ACC112 (cell line): ENCODE measurements at regions not wholly inside any gene's neighbourhood (a gene's known extent, or its start where the extent isn't known, plus 50 kb on each side); places are given as distances from the start of the nearest gene placed in this dataset.

ENCODE experiments used
- H2AFZ ChIP-seq: fragments of 200-600 bp; sonication (generic); one replicate; pipeline ENCODE4 v1.6.0; 2017; ENCODE audit warnings: antibody characterized with exemption, low read length; ENCODE audit not compliant: unreplicated experiment
- H3K27ac ChIP-seq: fragments of 200-600 bp; sonication (generic); 2 replicates; pipeline ENCODE4 v1.5.1; 2014; ENCODE audit warnings: low read depth, mild to moderate bottlenecking, antibody characterized with exemption, low read length, moderate library complexity
- H3K27me3 ChIP-seq: fragments of 200-600 bp; sonication (generic); 2 replicates; pipeline ENCODE4 v1.6.1; 2014; ENCODE audit warnings: mild to moderate bottlenecking, antibody characterized with exemption, low read length, moderate library complexity, mixed read lengths; ENCODE audit not compliant: insufficient read depth
- H3K36me3 ChIP-seq: fragments of 200-600 bp; sonication (generic); 2 replicates; pipeline ENCODE4 v1.6.1; 2016; ENCODE audit warnings: mild to moderate bottlenecking, antibody characterized with exemption, low read length, moderate library complexity, mixed read lengths; ENCODE audit not compliant: insufficient read depth
- H3K4me1 ChIP-seq: fragments of 200-600 bp; sonication (generic); one replicate; pipeline ENCODE4 v1.6.1; 2016; ENCODE audit warnings: low read length, mixed read lengths; ENCODE audit not compliant: insufficient read depth, unreplicated experiment, control insufficient read depth
- H3K4me3 ChIP-seq: fragments of 200-600 bp; sonication (generic); 2 replicates; pipeline ENCODE4 v1.5.1; 2014; ENCODE audit warnings: mild to moderate bottlenecking, low read depth, low read length
- H3K79me2 ChIP-seq: fragments of 200-600 bp; sonication (generic); one replicate; pipeline ENCODE4 v1.6.0; 2016; ENCODE audit warnings: low read length; ENCODE audit not compliant: control insufficient read depth, unreplicated experiment, insufficient read depth

GRCh38 chr12:78483767-78484315, 380.7 kb upstream of the SYT1 start:
- no peak overlapping the region for H3K27ac ChIP-seq
- no peaks in the 10 kb centered on the region for H3K79me2 ChIP-seq
- no peaks in the 10 kb centered on the region for H3K4me1 ChIP-seq
- no peaks in the 10 kb centered on the region for H3K36me3 ChIP-seq
- no peak overlapping the region for H2AFZ ChIP-seq
- no peak overlapping the region for H3K4me3 ChIP-seq
- no peaks in the 10 kb centered on the region for H3K27me3 ChIP-seq

- H3K79me2 ChIP-seq: no peaks in the 10 kb centered on the region
- H3K4me3 ChIP-seq: no peak overlapping the region
- H3K4me1 ChIP-seq: peaks cover 4% of the 10 kb centered on the region
- H3K36me3 ChIP-seq: no peaks in the 10 kb centered on the region
- no peaks in the 10 kb centered on the region for H3K27me3 ChIP-seq
- H3K27ac ChIP-seq: no peak overlapping the region
- no peak overlapping the region for H2AFZ ChIP-seq
Measured at GRCh38 chr12:78489990-78490389, 374.6 kb upstream of the SYT1 start.

GRCh38 chr12:78490861-78491260, 373.7 kb upstream of the SYT1 start:
- Histone ChIP-seq H2AFZ (peak overlapping the region; percentile 12), H3K27me3 (no peaks in the 10 kb centered on the region), H3K4me3 (no peak overlapping the region), H3K27ac (no peak overlapping the region), H3K4me1 (peaks cover 6% of the 10 kb centered on the region), H3K36me3 (no peaks in the 10 kb centered on the region), H3K79me2 (no peaks in the 10 kb centered on the region)

GRCh38 chr12:78494911-78495310, 369.7 kb upstream of the SYT1 start:
- peak overlapping the region; percentile 75 for H2AFZ ChIP-seq

GRCh38 chr12:78501825-78502224, 362.7 kb upstream of the SYT1 start:
- Histone ChIP-seq H3K4me1 (no peaks in the 10 kb centered on the region), H3K27me3 (no peaks in the 10 kb centered on the region), H3K79me2 (no peaks in the 10 kb centered on the region), H2AFZ (no peak overlapping the region), H3K27ac (no peak overlapping the region), H3K4me3 (no peak overlapping the region), H3K36me3 (no peaks in the 10 kb centered on the region)

More at GRCh38 chr12:78494911-78495310, 369.7 kb upstream of the SYT1 start:
- Histone ChIP-seq H3K79me2 (no peaks in the 10 kb centered on the region), H3K27me3 (no peaks in the 10 kb centered on the region), H3K27ac (no peak overlapping the region), H3K36me3 (no peaks in the 10 kb centered on the region), H3K4me3 (peak overlapping the region; percentile 33; the same call in 1 of the 2 replicates), H3K4me1 (peaks cover 6% of the 10 kb centered on the region)

GRCh38 chr12:78519422-78519821, 345.2 kb upstream of the SYT1 start:
- no peaks in the 10 kb centered on the region for H3K27me3 ChIP-seq
- H3K79me2 ChIP-seq: no peaks in the 10 kb centered on the region
- no peak overlapping the region for H2AFZ ChIP-seq
- no peak overlapping the region for H3K4me3 ChIP-seq
- H3K27ac ChIP-seq: no peak overlapping the region
- no peaks in the 10 kb centered on the region for H3K36me3 ChIP-seq
- H3K4me1 ChIP-seq: no peaks in the 10 kb centered on the region

GRCh38 chr12:78530100-78530765, 334.3 kb upstream of the SYT1 start:
- Histone ChIP-seq H3K4me1 (peaks cover 8% of the 10 kb centered on the region), H3K79me2 (no peaks in the 10 kb centered on the region), H3K4me3 (no peak overlapping the region), H3K36me3 (no peaks in the 10 kb centered on the region), H2AFZ (no peak overlapping the region), H3K27me3 (no peaks in the 10 kb centered on the region), H3K27ac (no peak overlapping the region)

GRCh38 chr12:78531831-78532458, 332.6 kb upstream of the SYT1 start:
- Histone ChIP-seq H3K4me1 (peaks cover 8% of the 10 kb centered on the region), H2AFZ (no peak overlapping the region), H3K27ac (no peak overlapping the region), H3K4me3 (no peak overlapping the region), H3K36me3 (no peaks in the 10 kb centered on the region), H3K27me3 (no peaks in the 10 kb centered on the region), H3K79me2 (no peaks in the 10 kb centered on the region)

- Histone ChIP-seq H3K36me3 (no peaks in the 10 kb centered on the region), H3K4me1 (peaks cover 8% of the 10 kb centered on the region), H2AFZ (no peak overlapping the region), H3K79me2 (no peaks in the 10 kb centered on the region), H3K27ac (no peak overlapping the region), H3K4me3 (no peak overlapping the region), H3K27me3 (no peaks in the 10 kb centered on the region)
Measured at GRCh38 chr12:78534311-78534710, 330.3 kb upstream of the SYT1 start.

- Histone ChIP-seq H3K27ac (no peak overlapping the region), H3K27me3 (no peaks in the 10 kb centered on the region), H3K79me2 (no peaks in the 10 kb centered on the region), H3K4me1 (no peaks in the 10 kb centered on the region), H3K36me3 (no peaks in the 10 kb centered on the region), H2AFZ (peak overlapping the region; percentile 29), H3K4me3 (no peak overlapping the region)
Measured at GRCh38 chr12:78540606-78541336, 323.8 kb upstream of the SYT1 start.
